Keratinocyte (primary cell): ENCODE measurements at regions not wholly inside any gene's neighbourhood (a gene's known extent, or its start where the extent isn't known, plus 50 kb on each side); places are given as distances from the start of the nearest gene placed in this dataset.

Source experiments
- DNase-seq: peaks from one replicate; pipeline ENCODE4 v3.0.0-alpha.2; 2011; ENCODE audit warnings: low read depth, missing footprints, low spot score
- FAIRE-seq: peaks from 2 replicates; lab custom pipeline; 2011; peaks lifted over from hg19 to GRCh38; lab: Jason Lieb, UNC
- H2AFZ ChIP-seq: 2 replicates; pipeline ENCODE4 v1.6.0; 2012; ENCODE audit warnings: low read length, control low read depth, inconsistent platforms; ENCODE audit not compliant: control insufficient read depth
- H3K27ac ChIP-seq: 2 replicates; pipeline ENCODE4 v1.5.1; 2011; ENCODE audit warnings: low read length; ENCODE audit not compliant: control insufficient read depth, insufficient read depth
- H3K27me3 ChIP-seq: 3 replicates; pipeline ENCODE4 v1.6.0; 2011; ENCODE audit warnings: low read length; ENCODE audit not compliant: control insufficient read depth, insufficient read depth; ENCODE audit errors: extremely low read depth
- H3K36me3 ChIP-seq, 2 experiments: 2 replicates in 1 of 2; 3 replicates in 1 of 2; pipeline ENCODE4 v1.5.1; 2011; ENCODE audit warnings: low read length in 2 of 2, mild to moderate bottlenecking in 1 of 2; ENCODE audit not compliant: control insufficient read depth in 2 of 2, insufficient read depth in 2 of 2; ENCODE audit errors: extremely low read depth in 1 of 2
- H3K4me1 ChIP-seq: 3 replicates; pipeline ENCODE4 v1.5.1; 2011; ENCODE audit warnings: low read length; ENCODE audit not compliant: control insufficient read depth, insufficient read depth; ENCODE audit errors: extremely low read depth
- H3K4me2 ChIP-seq: 3 replicates; pipeline ENCODE4 v1.6.0; 2011; ENCODE audit warnings: low read depth, low read length; ENCODE audit not compliant: control insufficient read depth, insufficient read depth; ENCODE audit errors: extremely low read depth
- H3K4me3 ChIP-seq, 3 experiments: fragments of 200-600 bp in 1 of 3; sonication (generic) in 1 of 3; 2 replicates in 2 of 3; 3 replicates in 1 of 3; pipeline ENCODE4 v1.5.1; 2011 to 2016; ENCODE audit warnings: low read length in 3 of 3, mild to moderate bottlenecking in 3 of 3, control low read depth in 2 of 3, inconsistent platforms in 1 of 3, low read depth in 1 of 3, mixed read lengths in 1 of 3, mixed run types in 1 of 3, moderate library complexity in 1 of 3; ENCODE audit not compliant: control insufficient read depth in 2 of 3, insufficient read depth in 2 of 3; ENCODE audit errors: extremely low read depth in 1 of 3
- H3K79me2 ChIP-seq: 2 replicates; pipeline ENCODE4 v1.6.0; 2012; ENCODE audit warnings: low read length; ENCODE audit not compliant: control insufficient read depth, insufficient read depth
- H3K9ac ChIP-seq: 3 replicates; pipeline ENCODE4 v1.6.0; 2011; ENCODE audit warnings: low read length; ENCODE audit not compliant: control insufficient read depth, insufficient read depth; ENCODE audit errors: extremely low read depth
- H3K9me1 ChIP-seq: 3 replicates; pipeline ENCODE4 v1.6.0; 2011; ENCODE audit warnings: low read length; ENCODE audit not compliant: control insufficient read depth, insufficient read depth; ENCODE audit errors: extremely low read depth
- H3K9me3 ChIP-seq: 2 replicates; pipeline ENCODE4 v1.5.1; 2012; ENCODE audit warnings: low read depth, low read length; ENCODE audit not compliant: control insufficient read depth
- H4K20me1 ChIP-seq: 3 replicates; pipeline ENCODE4 v1.6.0; 2011; ENCODE audit warnings: low read length; ENCODE audit not compliant: control insufficient read depth, insufficient read depth; ENCODE audit errors: extremely low read depth
- EZH2 ChIP-seq: IDR thresholded peaks from one replicate; pipeline ENCODE4 v1.6.1; 2012; ENCODE audit warnings: inconsistent platforms, mild to moderate bottlenecking, low read length, moderate library complexity
- dilution Hi-C: fragments of 300-500 bp; cut with MboI; formaldehyde crosslinking; loops from one replicate; pipeline ENCODE4 v1.7.0; 2020; ENCODE audit warnings: low sequenced_read_pairs; ENCODE audit not compliant: extremely low pct_ligation_motif_present
- TF ChIP-seq, protein P1 (sequence below), 3 experiments: IDR thresholded peaks in 1 of 3; conservative IDR thresholded peaks in 1 of 3; optimal IDR thresholded peaks in 1 of 3; 2 replicates in 2 of 3; 3 replicates in 1 of 3; pipeline versions ENCODE3 to v1.5.1; 2011; ENCODE audit warnings: low read length in 3 of 3, mild to moderate bottlenecking in 3 of 3, moderate library complexity in 2 of 3, control low read depth in 1 of 3, inconsistent platforms in 1 of 3; ENCODE audit not compliant: insufficient read depth in 2 of 3; ENCODE audit errors: extremely low read depth in 1 of 3

DNA sequence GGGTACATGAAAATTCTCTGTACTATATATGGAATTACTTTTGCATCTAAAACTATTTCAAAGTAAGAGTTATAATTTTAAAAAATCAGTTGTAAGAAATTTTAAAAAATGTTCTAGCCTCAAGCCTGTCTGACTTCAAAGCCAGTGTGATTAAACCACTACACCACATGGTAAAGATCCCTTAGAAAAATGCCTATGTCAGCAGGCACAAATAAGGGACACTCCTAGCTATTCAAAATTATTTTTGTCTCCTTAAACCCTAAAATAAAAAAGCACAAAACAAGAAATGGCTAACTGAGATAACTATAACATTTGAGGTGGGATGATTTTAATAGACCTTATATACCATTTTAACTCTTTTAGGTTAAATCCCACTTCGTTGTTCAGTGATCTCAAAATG is 64.0 kb upstream of the LIN7C start:
- Histone ChIP-seq H3K79me2 (no peaks in the 10 kb centered on the region), H3K27me3 (no peaks in the 10 kb centered on the region), H2AFZ (no peak overlapping the region), H3K9me3 (no peaks in the 10 kb centered on the region), H3K4me1 (no peaks in the 10 kb centered on the region), H3K9ac (no peak overlapping the region), H4K20me1 (no peaks in the 10 kb centered on the region), H3K36me3 (no peaks in the 10 kb centered on the region), H3K4me2 (no peak overlapping the region), H3K4me3 (no peak overlapping the region), H3K9me1 (no peaks in the 10 kb centered on the region), H3K27ac (no peak overlapping the region)
- dilution Hi-C loops = no loop called here
- no peak for DNase-seq
- no peak for FAIRE-seq
- TF ChIP-seq EZH2 = no peak
- TF ChIP-seq, protein P1, sequence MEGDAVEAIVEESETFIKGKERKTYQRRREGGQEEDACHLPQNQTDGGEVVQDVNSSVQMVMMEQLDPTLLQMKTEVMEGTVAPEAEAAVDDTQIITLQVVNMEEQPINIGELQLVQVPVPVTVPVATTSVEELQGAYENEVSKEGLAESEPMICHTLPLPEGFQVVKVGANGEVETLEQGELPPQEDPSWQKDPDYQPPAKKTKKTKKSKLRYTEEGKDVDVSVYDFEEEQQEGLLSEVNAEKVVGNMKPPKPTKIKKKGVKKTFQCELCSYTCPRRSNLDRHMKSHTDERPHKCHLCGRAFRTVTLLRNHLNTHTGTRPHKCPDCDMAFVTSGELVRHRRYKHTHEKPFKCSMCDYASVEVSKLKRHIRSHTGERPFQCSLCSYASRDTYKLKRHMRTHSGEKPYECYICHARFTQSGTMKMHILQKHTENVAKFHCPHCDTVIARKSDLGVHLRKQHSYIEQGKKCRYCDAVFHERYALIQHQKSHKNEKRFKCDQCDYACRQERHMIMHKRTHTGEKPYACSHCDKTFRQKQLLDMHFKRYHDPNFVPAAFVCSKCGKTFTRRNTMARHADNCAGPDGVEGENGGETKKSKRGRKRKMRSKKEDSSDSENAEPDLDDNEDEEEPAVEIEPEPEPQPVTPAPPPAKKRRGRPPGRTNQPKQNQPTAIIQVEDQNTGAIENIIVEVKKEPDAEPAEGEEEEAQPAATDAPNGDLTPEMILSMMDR (optimal IDR thresholded peaks at IDR 0.05 in 1 of 3, IDR thresholded peaks at IDR 0.05 in 1 of 3, conservative IDR thresholded peaks at IDR 0.05 in 1 of 3; ENCODE audit: extremely low read depth in 1 of 3, insufficient read depth in 2 of 3, low read length in 3 of 3) = no peak

DNA sequence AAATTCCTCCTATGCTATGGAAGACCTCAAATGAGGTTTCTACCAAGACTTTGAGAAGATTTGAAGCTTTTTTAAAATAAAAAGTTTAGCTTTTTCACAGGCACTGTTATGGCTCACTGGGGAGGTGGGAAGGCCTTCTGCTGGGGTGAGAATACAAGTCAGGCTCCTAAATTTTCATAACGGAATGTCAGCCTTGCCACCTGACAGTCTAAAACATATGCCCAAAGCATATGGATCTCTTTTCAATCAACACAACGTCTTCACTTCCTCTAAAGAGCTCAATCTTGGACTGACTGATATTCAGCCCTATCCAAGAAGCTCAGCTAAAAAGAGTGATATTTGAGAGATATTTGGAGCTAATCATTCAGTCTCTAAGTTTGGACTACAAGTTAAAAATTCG is 57.1 kb upstream of the LIN7C start:
- no peak overlapping the region for H3K9ac ChIP-seq
- H3K79me2 ChIP-seq = no peaks in the 10 kb centered on the region
- no peak for DNase-seq
- H3K9me1 ChIP-seq = no peaks in the 10 kb centered on the region
- H3K27me3 ChIP-seq = no peaks in the 10 kb centered on the region
- no peak overlapping the region for H3K4me2 ChIP-seq
- no peak overlapping the region for H3K27ac ChIP-seq
- no peak overlapping the region for H3K4me3 ChIP-seq
- H4K20me1 ChIP-seq = no peaks in the 10 kb centered on the region
- no peaks in the 10 kb centered on the region for H3K4me1 ChIP-seq
- no peak for FAIRE-seq
- no peaks in the 10 kb centered on the region for H3K36me3 ChIP-seq
- no peak overlapping the region for H2AFZ ChIP-seq
- TF ChIP-seq EZH2 = no peak
- TF ChIP-seq, protein P1 (optimal IDR thresholded peaks at IDR 0.05 in 1 of 3, IDR thresholded peaks at IDR 0.05 in 1 of 3, conservative IDR thresholded peaks at IDR 0.05 in 1 of 3; ENCODE audit: extremely low read depth in 1 of 3, insufficient read depth in 2 of 3, low read length in 3 of 3) = no peak
- H3K9me3 ChIP-seq = no peaks in the 10 kb centered on the region
- dilution Hi-C loops = no loop called here
